ENCODE measurements at regions not wholly inside any gene's neighbourhood (a gene's known extent, or its start where the extent isn't known, plus 50 kb on each side); places are given as distances from the start of the nearest gene placed in this dataset.
"Not testable (repeated sequence)": the region's sequence is repeated elsewhere in the genome, so short reads cannot be mapped to it uniquely, and the experiment has no call there.

DNA sequence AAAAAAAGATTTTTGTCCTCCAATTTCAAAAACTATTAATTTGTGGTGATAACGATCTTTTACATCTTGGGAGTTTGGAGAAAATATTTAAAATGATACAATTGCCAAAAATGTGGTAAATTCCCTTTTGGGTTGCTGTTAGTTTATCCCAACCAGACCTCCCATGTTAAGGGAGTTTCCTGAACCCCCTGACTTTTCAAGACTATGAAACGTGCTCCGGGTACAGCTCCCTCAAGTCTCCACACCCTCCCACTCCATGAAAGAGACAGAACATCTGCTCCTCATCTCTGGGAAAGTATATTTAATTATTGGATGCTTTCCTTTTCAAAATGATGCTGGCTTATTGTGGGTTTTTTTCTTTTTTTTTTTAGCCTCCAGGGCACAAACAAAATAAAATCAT is 534.6 kb upstream of the NRP1 start:
- whole genome bisulfite sequencing, 3 donors = 51 to 81% (median 67%) methylated on average over 3 of the region's 3 CpGs
- Histone ChIP-seq H3K27ac (ENCODE audit: low read depth in 1 of 3, low read length in 2 of 3) (no peak overlapping the region), H3K36me3 (ENCODE audit: control insufficient read depth in 3 of 3, insufficient read depth in 2 of 3, low read depth in 1 of 3, low read length in 3 of 3) (no peaks in the 10 kb centered on the region), H3K27me3 (ENCODE audit: control insufficient read depth in 3 of 3, insufficient read depth in 3 of 3, low read length in 3 of 3) (no peaks in the 10 kb centered on the region), H3K4me3 (ENCODE audit: low read depth in 1 of 3, low read length in 3 of 3) (no peak overlapping the region), H3K4me1 (ENCODE audit: control insufficient read depth in 3 of 3, insufficient read depth in 2 of 3, low read depth in 1 of 3, low read length in 2 of 3) (no peaks in the 10 kb centered on the region), H3K9me3 (ENCODE audit: control insufficient read depth in 2 of 2, insufficient read depth in 1 of 2, low read depth in 1 of 2, low read length in 1 of 2) (no peaks in the 10 kb centered on the region)
- no peak for DNase-seq
- FAIRE-seq = no peak

DNA sequence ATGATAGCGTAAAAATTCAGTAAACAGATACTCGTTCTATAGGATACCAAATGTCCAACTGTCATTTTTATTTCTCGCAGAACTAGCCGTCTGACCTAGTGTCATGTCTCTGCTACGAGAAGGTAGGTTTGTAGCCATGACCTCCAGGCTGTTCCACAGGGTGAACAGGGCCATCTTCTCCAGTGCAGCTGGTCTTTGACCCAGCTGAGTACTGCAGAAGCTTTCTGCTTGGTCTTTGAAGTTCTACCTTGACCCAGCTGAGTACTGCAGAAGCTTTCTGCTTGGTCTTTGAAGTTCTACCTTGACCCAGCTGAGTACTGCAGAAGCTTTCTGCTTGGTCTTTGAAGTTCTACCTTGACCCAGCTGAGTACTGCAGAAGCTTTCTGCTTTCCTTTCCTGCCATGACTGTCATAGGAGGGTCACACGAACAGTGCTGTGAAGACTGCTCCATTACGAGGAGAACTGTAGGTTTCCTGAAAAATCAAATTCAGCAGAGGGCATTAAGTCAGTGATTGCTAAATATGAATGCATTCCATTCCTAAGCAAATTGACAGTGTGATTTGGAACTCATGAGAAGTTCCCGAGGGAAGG is 532.8 kb upstream of the NRP1 start:
- H3K27ac ChIP-seq (ENCODE audit: low read depth in 1 of 3, low read length in 2 of 3); H3K27me3 ChIP-seq (ENCODE audit: control insufficient read depth in 3 of 3, insufficient read depth in 3 of 3, low read length in 3 of 3); H3K36me3 ChIP-seq (ENCODE audit: control insufficient read depth in 3 of 3, insufficient read depth in 2 of 3, low read depth in 1 of 3, low read length in 3 of 3); H3K9me3 ChIP-seq (ENCODE audit: control insufficient read depth in 2 of 2, insufficient read depth in 1 of 2, low read depth in 1 of 2, low read length in 1 of 2); FAIRE-seq; DNase-seq; H3K4me1 ChIP-seq (ENCODE audit: control insufficient read depth in 3 of 3, insufficient read depth in 2 of 3, low read depth in 1 of 3, low read length in 2 of 3); H3K4me3 ChIP-seq (ENCODE audit: low read depth in 1 of 3, low read length in 3 of 3): not testable (repeated sequence)
- 82 to 93% (median 87%) methylated on average over 8 of the region's 8 CpGs for WGBS, 3 donors

DNA sequence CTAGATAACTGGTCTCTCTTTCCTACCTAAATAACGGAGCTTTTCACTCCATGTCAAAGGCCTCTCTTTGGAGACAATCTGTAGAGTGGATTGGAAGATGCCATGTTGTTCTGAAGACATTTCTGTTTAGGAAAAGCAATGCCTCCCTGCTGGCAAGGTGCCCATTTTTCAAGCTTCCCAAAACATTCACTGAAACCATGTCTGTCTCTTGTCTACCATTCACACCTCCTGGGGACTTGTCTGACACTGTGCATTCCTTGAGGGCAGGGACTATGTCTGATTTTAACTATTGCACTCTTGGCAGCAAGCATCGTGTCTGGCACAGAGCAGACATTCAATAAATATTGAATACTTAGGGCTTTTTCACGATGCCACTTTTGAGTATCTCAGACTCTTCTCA is 528.9 kb upstream of the NRP1 start:
- Histone ChIP-seq H3K9me3 (ENCODE audit: control insufficient read depth in 2 of 2, insufficient read depth in 1 of 2, low read depth in 1 of 2, low read length in 1 of 2) (no peaks in the 10 kb centered on the region), H3K4me1 (ENCODE audit: control insufficient read depth in 3 of 3, insufficient read depth in 2 of 3, low read depth in 1 of 3, low read length in 2 of 3) (no peaks in the 10 kb centered on the region), H3K4me3 (ENCODE audit: low read depth in 1 of 3, low read length in 3 of 3) (no peak overlapping the region), H3K27ac (ENCODE audit: low read depth in 1 of 3, low read length in 2 of 3) (no peak overlapping the region), H3K27me3 (ENCODE audit: control insufficient read depth in 3 of 3, insufficient read depth in 3 of 3, low read length in 3 of 3) (no peaks in the 10 kb centered on the region), H3K36me3 (ENCODE audit: control insufficient read depth in 3 of 3, insufficient read depth in 2 of 3, low read depth in 1 of 3, low read length in 3 of 3) (no peaks in the 10 kb centered on the region)
- DNase-seq (no peak), FAIRE-seq (no peak)
- WGBS, 3 donors = 83 to 91% (median 86%) methylated on average over 3 of the region's 3 CpGs

DNA sequence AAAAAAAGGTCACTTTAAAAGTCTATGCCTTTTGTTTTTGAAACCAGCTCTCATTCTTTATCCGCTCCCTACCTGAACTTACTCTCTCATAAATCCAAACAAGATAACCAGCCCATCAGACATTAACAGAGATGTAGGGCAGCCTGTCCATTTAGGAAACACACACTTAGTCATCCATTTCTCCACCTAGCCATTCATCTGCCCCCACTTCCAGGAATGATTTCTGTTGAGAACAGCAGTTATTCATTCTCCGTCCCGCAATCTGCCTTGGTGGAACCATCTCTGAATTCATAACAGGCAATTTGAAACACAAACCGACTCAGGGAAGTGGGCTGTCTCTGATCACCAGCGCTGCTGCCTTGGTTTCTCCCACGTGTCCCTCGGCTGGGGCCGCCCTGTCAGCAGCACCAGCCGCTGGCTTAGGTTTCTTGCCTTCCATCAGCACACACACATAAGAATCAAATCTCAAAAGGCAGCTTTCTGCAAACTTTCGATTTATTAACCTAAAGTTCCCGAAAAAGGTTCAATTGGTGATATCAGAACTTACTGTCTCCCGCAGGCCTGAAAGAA is 528.2 kb upstream of the NRP1 start:
- DNase-seq = no peak
- no peak overlapping the region for H3K27ac ChIP-seq (ENCODE audit: low read depth in 1 of 3, low read length in 2 of 3)
- H3K27me3 ChIP-seq (ENCODE audit: control insufficient read depth in 3 of 3, insufficient read depth in 3 of 3, low read length in 3 of 3) = no peaks in the 10 kb centered on the region
- H3K4me1 ChIP-seq (ENCODE audit: control insufficient read depth in 3 of 3, insufficient read depth in 2 of 3, low read depth in 1 of 3, low read length in 2 of 3) = no peaks in the 10 kb centered on the region
- no peaks in the 10 kb centered on the region for H3K9me3 ChIP-seq (ENCODE audit: control insufficient read depth in 2 of 2, insufficient read depth in 1 of 2, low read depth in 1 of 2, low read length in 1 of 2)
- FAIRE-seq = no peak
- H3K36me3 ChIP-seq (ENCODE audit: control insufficient read depth in 3 of 3, insufficient read depth in 2 of 3, low read depth in 1 of 3, low read length in 3 of 3) = no peaks in the 10 kb centered on the region
- WGBS, 3 donors = 89 to 91% (median 90%) methylated on average over 12 of the region's 12 CpGs
- no peak overlapping the region for H3K4me3 ChIP-seq (ENCODE audit: low read depth in 1 of 3, low read length in 3 of 3)

DNA sequence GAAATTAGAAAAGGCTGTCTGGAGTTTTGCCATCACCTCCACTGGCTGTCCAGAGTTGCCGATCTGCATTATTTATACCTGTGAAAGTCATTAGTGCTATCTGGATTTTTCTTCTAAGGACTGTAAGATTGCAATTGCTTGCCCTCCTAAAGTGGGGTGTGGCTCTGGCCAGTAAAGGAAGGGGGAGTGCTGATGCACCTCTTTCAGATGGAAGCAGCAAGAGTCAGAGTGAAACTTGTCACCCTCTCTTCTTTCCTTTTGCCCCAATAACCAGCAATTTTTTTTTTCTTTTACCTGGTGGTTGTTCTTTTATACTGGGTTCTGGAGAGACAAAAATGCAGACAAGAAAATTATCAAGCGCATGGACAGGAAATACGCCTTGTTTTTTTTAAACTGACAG is 527.4 kb upstream of the NRP1 start:
- Histone ChIP-seq H3K27ac (ENCODE audit: low read depth in 1 of 3, low read length in 2 of 3) (no peak overlapping the region), H3K36me3 (ENCODE audit: control insufficient read depth in 3 of 3, insufficient read depth in 2 of 3, low read depth in 1 of 3, low read length in 3 of 3) (no peaks in the 10 kb centered on the region), H3K4me1 (ENCODE audit: control insufficient read depth in 3 of 3, insufficient read depth in 2 of 3, low read depth in 1 of 3, low read length in 2 of 3) (no peaks in the 10 kb centered on the region), H3K4me3 (ENCODE audit: low read depth in 1 of 3, low read length in 3 of 3) (no peak overlapping the region), H3K9me3 (ENCODE audit: control insufficient read depth in 2 of 2, insufficient read depth in 1 of 2, low read depth in 1 of 2, low read length in 1 of 2) (no peaks in the 10 kb centered on the region), H3K27me3 (ENCODE audit: control insufficient read depth in 3 of 3, insufficient read depth in 3 of 3, low read length in 3 of 3) (no peaks in the 10 kb centered on the region)
- WGBS, 3 donors = 72 to 80% (median 79%) methylated on average over 3 of the region's 3 CpGs
- DNase-seq (no peak), FAIRE-seq (no peak)

DNA sequence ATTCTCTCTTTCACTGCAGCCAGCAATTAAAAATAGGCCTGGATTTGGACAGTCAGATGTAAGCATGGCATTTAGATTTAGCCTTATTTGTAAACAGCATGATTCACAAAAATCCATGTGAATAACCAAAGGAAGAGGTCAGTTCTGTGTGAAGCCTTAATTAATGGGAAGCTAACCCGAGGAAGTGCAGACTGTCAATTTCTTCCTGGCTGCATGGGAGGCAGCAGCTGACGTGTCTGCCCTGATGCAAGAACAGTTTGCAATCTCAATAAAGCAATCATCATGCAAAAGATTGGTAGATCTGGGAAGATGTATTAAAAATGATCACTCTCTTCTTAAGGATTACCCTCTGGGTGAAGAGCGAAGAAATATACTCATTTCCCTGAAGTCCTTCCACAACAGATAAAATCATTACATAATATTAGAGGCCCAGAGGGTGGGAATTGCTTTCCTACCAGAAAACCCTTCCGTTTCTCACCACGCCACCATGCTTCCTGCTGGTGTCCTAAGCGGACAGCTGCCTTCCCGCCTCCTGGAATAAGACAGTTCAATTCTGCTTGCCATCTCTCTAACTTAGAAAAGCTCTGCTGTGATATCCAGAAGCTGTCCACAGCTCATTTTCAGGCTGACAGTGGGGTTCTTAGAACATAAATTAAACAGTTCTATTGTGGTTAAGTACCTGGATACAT is 526.7 kb upstream of the NRP1 start:
- Histone ChIP-seq H3K27ac (ENCODE audit: low read depth in 1 of 3, low read length in 2 of 3) (no peak overlapping the region), H3K27me3 (ENCODE audit: control insufficient read depth in 3 of 3, insufficient read depth in 3 of 3, low read length in 3 of 3) (no peaks in the 10 kb centered on the region), H3K9me3 (ENCODE audit: control insufficient read depth in 2 of 2, insufficient read depth in 1 of 2, low read depth in 1 of 2, low read length in 1 of 2) (no peaks in the 10 kb centered on the region), H3K4me3 (ENCODE audit: low read depth in 1 of 3, low read length in 3 of 3) (no peak overlapping the region), H3K4me1 (ENCODE audit: control insufficient read depth in 3 of 3, insufficient read depth in 2 of 3, low read depth in 1 of 3, low read length in 2 of 3) (no peaks in the 10 kb centered on the region), H3K36me3 (ENCODE audit: control insufficient read depth in 3 of 3, insufficient read depth in 2 of 3, low read depth in 1 of 3, low read length in 3 of 3) (no peaks in the 10 kb centered on the region)
- WGBS, 3 donors = 70 to 90% (median 79%) methylated on average over 7 of the region's 7 CpGs
- FAIRE-seq = no peak
- no peak for DNase-seq

DNA sequence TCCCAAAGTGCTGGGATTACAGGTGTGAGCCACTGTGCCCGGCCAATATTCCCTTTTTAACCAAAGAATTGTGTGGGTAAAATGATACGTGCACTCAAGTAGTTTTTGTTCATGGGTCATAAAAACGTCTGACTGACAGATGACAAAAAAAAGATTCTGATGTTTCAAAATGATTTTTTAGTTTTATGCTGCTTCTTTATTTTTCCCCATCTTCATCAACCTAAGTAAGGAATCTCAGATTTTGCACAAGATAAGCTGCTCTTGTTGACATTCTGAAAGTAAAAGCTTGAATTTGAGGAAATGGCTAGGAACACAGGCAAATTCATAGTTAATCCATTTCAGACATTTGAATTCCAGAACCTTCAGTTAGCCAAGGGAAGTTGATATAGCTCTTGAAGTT is 526.1 kb upstream of the NRP1 start:
- Histone ChIP-seq H3K27me3 (ENCODE audit: control insufficient read depth in 3 of 3, insufficient read depth in 3 of 3, low read length in 3 of 3) (no peaks in the 10 kb centered on the region), H3K27ac (ENCODE audit: low read depth in 1 of 3, low read length in 2 of 3) (no peak overlapping the region), H3K4me1 (ENCODE audit: control insufficient read depth in 3 of 3, insufficient read depth in 2 of 3, low read depth in 1 of 3, low read length in 2 of 3) (no peaks in the 10 kb centered on the region), H3K36me3 (ENCODE audit: control insufficient read depth in 3 of 3, insufficient read depth in 2 of 3, low read depth in 1 of 3, low read length in 3 of 3) (no peaks in the 10 kb centered on the region), H3K4me3 (ENCODE audit: low read depth in 1 of 3, low read length in 3 of 3) (no peak overlapping the region), H3K9me3 (ENCODE audit: control insufficient read depth in 2 of 2, insufficient read depth in 1 of 2, low read depth in 1 of 2, low read length in 1 of 2) (no peaks in the 10 kb centered on the region)
- no peak for DNase-seq
- 83 to 90% (median 90%) methylated on average over 3 of the region's 3 CpGs for WGBS, 3 donors
- no peak for FAIRE-seq

DNA sequence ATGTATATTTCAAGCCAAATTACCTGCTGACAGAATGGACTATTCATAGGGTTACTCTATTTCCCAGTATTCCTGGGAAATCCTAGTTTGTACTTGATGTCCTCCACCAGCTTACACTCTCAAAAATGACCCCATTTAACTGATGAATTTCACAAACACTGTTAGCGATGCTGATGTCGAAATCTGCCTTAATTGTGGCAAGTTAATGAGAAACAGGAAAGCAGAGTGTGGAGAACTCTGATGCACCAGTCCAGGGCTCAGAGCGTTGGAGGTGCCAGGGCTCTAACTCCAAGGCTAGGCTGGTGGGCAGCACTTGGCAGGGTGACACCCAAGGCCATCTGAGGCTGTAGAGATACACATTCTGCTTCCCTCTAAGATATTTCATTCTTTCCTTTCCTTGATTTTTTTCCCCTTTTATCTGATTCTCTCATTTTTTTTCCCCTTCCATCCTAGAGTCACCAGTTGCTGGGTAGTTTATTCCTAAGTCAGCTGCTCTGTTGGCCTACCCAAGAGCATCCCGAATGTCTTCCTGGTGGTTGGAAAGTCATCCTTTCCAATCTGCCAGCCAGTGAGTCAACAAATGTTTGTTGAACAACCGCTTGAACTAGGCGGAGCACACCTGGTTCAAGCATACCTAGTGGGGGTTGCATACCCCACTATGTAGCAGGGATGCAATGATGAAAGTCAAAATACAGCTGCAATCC is 525.0 kb upstream of the NRP1 start:
- H3K4me3 ChIP-seq (ENCODE audit: low read depth in 1 of 3, low read length in 3 of 3) = no peak overlapping the region
- WGBS, 3 donors = 78 to 84% (median 81%) methylated on average over 6 of the region's 6 CpGs
- no peaks in the 10 kb centered on the region for H3K36me3 ChIP-seq (ENCODE audit: control insufficient read depth in 3 of 3, insufficient read depth in 2 of 3, low read depth in 1 of 3, low read length in 3 of 3)
- no peaks in the 10 kb centered on the region for H3K27me3 ChIP-seq (ENCODE audit: control insufficient read depth in 3 of 3, insufficient read depth in 3 of 3, low read length in 3 of 3)
- peak in 1 of 2 donors; percentile 13 for DNase-seq
- no peak for FAIRE-seq
- H3K4me1 ChIP-seq (ENCODE audit: control insufficient read depth in 3 of 3, insufficient read depth in 2 of 3, low read depth in 1 of 3, low read length in 2 of 3) = no peaks in the 10 kb centered on the region
- H3K27ac ChIP-seq (ENCODE audit: low read depth in 1 of 3, low read length in 2 of 3) = no peak overlapping the region
- H3K9me3 ChIP-seq (ENCODE audit: control insufficient read depth in 2 of 2, insufficient read depth in 1 of 2, low read depth in 1 of 2, low read length in 1 of 2) = no peaks in the 10 kb centered on the region

Data from small intestine (tissue), 7 donors.